GM13977 (cell line): ENCODE measurements at regions not wholly inside any gene's neighbourhood (a gene's known extent, or its start where the extent isn't known, plus 50 kb on each side); places are given as distances from the start of the nearest gene placed in this dataset.

Experiments
- DNase-seq: peaks from one replicate; pipeline ENCODE4 v3.0.0; 2012; ENCODE audit warnings: low spot score
- in situ Hi-C: fragments of 300-500 bp; cut with MboI; formaldehyde crosslinking; loops from one replicate; pipeline ENCODE4 v1.12.0; 2022; ENCODE audit warnings: low sequenced_read_pairs, low pct_unique_long_range_greater_than_20kb, mixed read lengths, inconsistent platforms; ENCODE audit not compliant: unreplicated experiment
- TF ChIP-seq, protein P1 (sequence below): IDR thresholded peaks from 2 replicates; pipeline ENCODE4 v1.5.1; 2012; ENCODE audit warnings: mild to moderate bottlenecking, control low read depth; ENCODE audit not compliant: insufficient read depth; ENCODE audit errors: extremely low read depth, missing control alignments

DNA sequence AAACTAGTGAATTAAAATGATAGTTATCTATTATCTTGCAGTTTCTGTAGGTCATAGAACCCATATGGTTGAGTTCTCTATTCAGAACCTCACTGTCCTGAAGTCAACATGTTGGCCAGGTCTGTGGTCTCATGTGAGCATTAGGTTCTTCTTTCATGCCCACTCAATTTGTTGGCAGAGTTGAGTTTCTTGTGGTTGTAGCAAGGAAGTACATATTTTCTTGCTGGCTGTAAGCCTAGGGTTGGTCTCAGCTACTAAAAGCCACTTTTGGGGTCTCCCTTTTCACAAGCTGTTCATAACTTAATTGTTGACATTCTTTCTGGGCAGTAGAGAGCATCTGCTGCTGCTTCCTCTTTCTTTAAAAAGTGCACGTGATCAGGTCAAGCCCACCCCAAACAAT lies 1165.1 kb upstream of the NCAM2 start:
- TF ChIP-seq, protein P1, sequence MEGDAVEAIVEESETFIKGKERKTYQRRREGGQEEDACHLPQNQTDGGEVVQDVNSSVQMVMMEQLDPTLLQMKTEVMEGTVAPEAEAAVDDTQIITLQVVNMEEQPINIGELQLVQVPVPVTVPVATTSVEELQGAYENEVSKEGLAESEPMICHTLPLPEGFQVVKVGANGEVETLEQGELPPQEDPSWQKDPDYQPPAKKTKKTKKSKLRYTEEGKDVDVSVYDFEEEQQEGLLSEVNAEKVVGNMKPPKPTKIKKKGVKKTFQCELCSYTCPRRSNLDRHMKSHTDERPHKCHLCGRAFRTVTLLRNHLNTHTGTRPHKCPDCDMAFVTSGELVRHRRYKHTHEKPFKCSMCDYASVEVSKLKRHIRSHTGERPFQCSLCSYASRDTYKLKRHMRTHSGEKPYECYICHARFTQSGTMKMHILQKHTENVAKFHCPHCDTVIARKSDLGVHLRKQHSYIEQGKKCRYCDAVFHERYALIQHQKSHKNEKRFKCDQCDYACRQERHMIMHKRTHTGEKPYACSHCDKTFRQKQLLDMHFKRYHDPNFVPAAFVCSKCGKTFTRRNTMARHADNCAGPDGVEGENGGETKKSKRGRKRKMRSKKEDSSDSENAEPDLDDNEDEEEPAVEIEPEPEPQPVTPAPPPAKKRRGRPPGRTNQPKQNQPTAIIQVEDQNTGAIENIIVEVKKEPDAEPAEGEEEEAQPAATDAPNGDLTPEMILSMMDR = no peak
- DNase-seq = no peak
- in situ Hi-C loops = no loop called here

DNA sequence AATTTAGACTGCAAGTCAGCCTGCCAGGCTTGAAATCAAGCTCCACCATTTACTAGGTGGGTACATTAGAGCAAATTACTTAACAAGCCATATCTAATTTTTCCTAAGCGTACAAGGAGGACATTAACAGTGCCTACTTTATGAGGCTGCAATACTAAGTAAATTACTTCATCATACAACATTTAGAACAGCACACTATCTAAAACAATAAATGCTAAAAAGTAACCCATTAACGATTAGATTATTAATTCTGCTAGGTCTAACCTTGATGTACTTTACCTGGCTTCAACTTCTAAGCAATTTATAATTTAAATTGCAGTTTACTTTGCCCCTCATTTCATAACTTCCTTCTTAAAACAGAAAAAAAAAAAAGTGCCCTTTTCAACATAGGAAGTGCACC lies 1155.6 kb upstream of the NCAM2 start:
- DNase-seq = no peak
- in situ Hi-C loops = no loop called here

DNA sequence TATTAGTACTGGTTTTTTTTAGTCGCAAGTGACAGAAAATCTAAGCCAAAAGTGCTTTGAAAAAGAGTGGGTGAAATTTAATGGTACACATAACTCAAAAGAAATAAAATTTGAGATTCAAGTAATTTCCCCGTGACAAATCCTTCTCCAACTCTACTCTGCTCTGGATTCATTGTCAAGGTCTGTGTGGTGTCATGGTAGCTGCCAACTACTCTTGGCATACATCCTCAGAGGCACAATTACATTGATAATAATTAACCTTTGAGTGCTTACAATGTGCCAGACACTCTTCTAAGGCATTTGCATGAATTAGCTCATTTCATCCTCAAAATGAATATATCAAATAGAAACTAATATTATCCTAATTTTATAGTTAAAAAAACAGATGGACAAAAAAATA lies 1153.9 kb upstream of the NCAM2 start:
- no peak for DNase-seq
- in situ Hi-C loops = no loop called here
- TF ChIP-seq, protein P1 = no peak

More for the DNA sequence above, 1155.6 kb upstream of the NCAM2 start:
- TF ChIP-seq, protein P1 = no peak

DNA sequence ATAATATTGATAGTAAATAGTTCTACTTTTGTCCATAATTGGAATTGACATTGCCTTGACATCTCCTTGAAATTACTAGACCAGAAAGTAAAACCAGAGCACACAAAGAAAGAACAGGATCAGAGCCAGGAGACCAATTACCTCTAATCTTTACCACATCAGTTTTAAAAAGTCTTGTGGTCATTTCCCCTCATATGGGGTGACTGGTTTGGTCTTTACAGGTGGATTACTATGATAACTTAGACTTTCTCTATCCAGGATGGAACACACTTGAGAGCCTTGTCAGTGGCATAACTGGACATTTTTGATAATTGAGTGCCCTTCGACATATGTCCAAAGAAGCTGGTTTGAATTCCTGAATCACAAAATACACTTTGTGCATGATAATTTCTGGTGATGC lies 1148.1 kb upstream of the NCAM2 start:
- TF ChIP-seq, protein P1 = no peak
- no peak for DNase-seq
- in situ Hi-C loops = no loop called here

DNA sequence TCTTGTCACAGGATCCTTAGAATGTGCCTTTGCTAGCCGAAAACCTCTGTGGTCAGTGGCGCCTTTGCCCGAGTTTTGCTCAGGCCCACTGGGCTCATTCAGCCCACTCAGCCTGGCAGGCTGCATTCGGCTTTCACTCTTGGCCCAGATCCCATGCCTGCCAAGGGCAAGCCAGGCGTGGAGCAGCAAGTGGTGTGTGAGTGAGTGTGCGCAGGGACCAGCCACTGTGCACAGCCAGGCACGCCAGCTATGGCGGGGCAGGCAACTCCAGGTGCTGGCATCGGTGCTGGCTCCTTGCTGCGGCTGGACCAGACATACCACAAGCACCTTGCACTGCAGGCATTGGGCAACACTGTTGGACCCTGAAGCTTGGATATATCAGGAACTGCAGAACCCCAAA lies 1145.1 kb upstream of the NCAM2 start:
- no peak for DNase-seq
- in situ Hi-C loops = no loop called here
- TF ChIP-seq, protein P1 = no peak

DNA sequence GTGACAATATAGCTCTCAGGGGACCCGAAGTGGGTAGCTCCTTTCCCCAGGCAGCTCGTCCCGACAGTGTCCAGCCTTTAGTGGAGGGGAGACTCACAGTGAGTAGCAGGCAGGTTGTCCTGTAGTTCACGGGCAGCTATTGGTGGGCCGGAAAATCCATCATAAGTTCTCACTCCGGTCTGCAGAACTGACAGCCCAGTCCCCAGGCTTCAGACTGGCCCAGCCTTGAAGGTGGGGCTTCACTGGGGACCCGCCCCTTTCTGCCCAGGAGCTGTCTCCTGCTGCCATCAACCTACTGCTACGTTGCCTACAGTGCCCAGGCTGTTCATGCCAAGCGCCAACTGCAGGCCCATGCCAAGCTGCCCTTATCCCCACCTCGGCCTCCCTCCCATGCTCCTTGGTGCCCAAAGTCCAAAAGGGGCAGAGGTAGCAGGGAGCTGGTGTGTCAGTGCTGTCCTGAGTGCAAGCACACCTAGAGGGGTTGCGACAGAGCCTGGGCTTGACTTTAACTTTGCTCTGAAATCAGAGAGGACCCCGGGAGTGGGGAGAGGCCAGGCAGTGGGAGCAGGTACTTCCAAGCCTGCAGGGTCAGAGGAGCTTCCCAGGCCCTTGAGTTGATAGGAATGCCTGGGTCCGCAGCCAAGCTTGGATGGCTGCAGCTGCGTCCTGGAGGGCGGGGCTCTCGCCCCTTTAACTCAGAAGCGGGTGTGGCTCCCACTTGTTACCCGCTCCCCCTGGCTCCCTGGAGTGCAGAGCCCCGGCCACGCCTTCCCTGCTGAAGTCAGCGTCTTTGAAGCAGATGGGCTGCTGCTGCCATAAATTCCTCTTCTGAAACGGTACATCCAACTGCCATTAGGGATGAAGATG lies 1144.3 kb upstream of the NCAM2 start:
- in situ Hi-C loops = no loop called here
- no peak for DNase-seq
- TF ChIP-seq, protein P1 = no peak
